NOMO-1 treated with DMSO at 0.1 percent for 48 hours (cell line): ENCODE measurements at regions not wholly inside any gene's neighbourhood (a gene's known extent, or its start where the extent isn't known, plus 50 kb on each side); places are given as distances from the start of the nearest gene placed in this dataset.

Source experiments
- DNase-seq: peaks from one replicate; lab custom pipeline; 2025; ENCODE audit not compliant: unreplicated experiment; lab: John Stamatoyannopoulos, UW

GRCh38 chrX:148448686-148449085 is 51.7 kb upstream of the AFF2 start:
- DNase-seq, result no peak
